Urothelium cell line (cell line): ENCODE measurements at regions not wholly inside any gene's neighbourhood (a gene's known extent, or its start where the extent isn't known, plus 50 kb on each side); places are given as distances from the start of the nearest gene placed in this dataset.

Source experiments
- DNase-seq: peaks from one replicate; pipeline ENCODE4 v3.0.0; 2011; ENCODE audit warnings: low spot score, mixed read lengths
- FAIRE-seq: peaks from 2 replicates; lab custom pipeline; 2011; peaks lifted over from hg19 to GRCh38; lab: Jason Lieb, UNC

GRCh38 chr13:48181482-48182145 is 51.4 kb upstream of the ITM2B start:
- DNase-seq (no peak), FAIRE-seq (no peak)

- FAIRE-seq (no peak), DNase-seq (no peak)
Measured at GRCh38 chr13:48178126-48178525, 54.9 kb upstream of the ITM2B start.

- FAIRE-seq: no peak
Measured at GRCh38 chr13:48176781-48177180, 56.2 kb upstream of the ITM2B start.

GRCh38 chr13:48175185-48175584 is 57.8 kb upstream of the ITM2B start:
- FAIRE-seq: no peak

More at GRCh38 chr13:48176781-48177180, 56.2 kb upstream of the ITM2B start:
- DNase-seq: no peak

GRCh38 chr13:48167866-48168265 is 65.1 kb upstream of the ITM2B start:
- no peak for DNase-seq
- FAIRE-seq: no peak

More at GRCh38 chr13:48175185-48175584, 57.8 kb upstream of the ITM2B start:
- DNase-seq: no peak

GRCh38 chr13:48165727-48166126 is 67.3 kb upstream of the ITM2B start:
- no peak for DNase-seq
- FAIRE-seq: no peak

GRCh38 chr13:48165063-48165462 is 67.9 kb upstream of the ITM2B start:
- FAIRE-seq (no peak), DNase-seq (no peak)

- FAIRE-seq: no peak
- DNase-seq: no peak
Measured at GRCh38 chr13:48163061-48163460, 68.2 kb upstream of the MED4 start.

GRCh38 chr13:48162217-48162616 is 67.3 kb upstream of the MED4 start:
- DNase-seq (no peak), FAIRE-seq (no peak)

- FAIRE-seq: no peak
- DNase-seq: no peak
Measured at GRCh38 chr13:48161530-48162179, 66.8 kb upstream of the MED4 start.

- DNase-seq: no peak
- no peak for FAIRE-seq
Measured at GRCh38 chr13:48160606-48161278, 65.8 kb upstream of the MED4 start.

GRCh38 chr13:48159826-48160225 is 64.9 kb upstream of the MED4 start:
- FAIRE-seq: no peak
- DNase-seq: no peak

GRCh38 chr13:48159401-48159800 is 64.5 kb upstream of the MED4 start:
- no peak for FAIRE-seq
- DNase-seq: no peak

GRCh38 chr13:48158915-48159314 is 64.0 kb upstream of the MED4 start:
- FAIRE-seq: no peak
- DNase-seq: no peak

- no peak for DNase-seq
- FAIRE-seq: no peak
Measured at GRCh38 chr13:48158290-48158689, 63.4 kb upstream of the MED4 start.

GRCh38 chr13:48156466-48156865 is 61.6 kb upstream of the MED4 start:
- DNase-seq: no peak
- no peak for FAIRE-seq

GRCh38 chr13:48155848-48156247 is 60.9 kb upstream of the MED4 start:
- FAIRE-seq (no peak), DNase-seq (peak; percentile 41)

- FAIRE-seq: no peak
- DNase-seq: no peak
Measured at GRCh38 chr13:48154671-48155070, 59.8 kb upstream of the MED4 start.

- FAIRE-seq: no peak
- DNase-seq: no peak
Measured at GRCh38 chr13:48153186-48153585, 58.3 kb upstream of the MED4 start.

GRCh38 chr13:48151363-48152161 is 56.7 kb upstream of the MED4 start:
- FAIRE-seq (no peak), DNase-seq (no peak)

- DNase-seq (no peak), FAIRE-seq (no peak)
Measured at GRCh38 chr13:48148454-48148853, 53.5 kb upstream of the MED4 start.
